Osteoblast (primary cell): ENCODE measurements at regions not wholly inside any gene's neighbourhood (a gene's known extent, or its start where the extent isn't known, plus 50 kb on each side); places are given as distances from the start of the nearest gene placed in this dataset.

Experiments
- DNase-seq: peaks from one replicate; pipeline ENCODE4 v3.0.0; 2011; ENCODE audit warnings: low spot score, mixed read lengths; ENCODE audit not compliant: insufficient read length; ENCODE audit errors: missing footprints
- H2AFZ ChIP-seq: 2 replicates; pipeline ENCODE4 v1.6.0; 2011; ENCODE audit warnings: mild to moderate bottlenecking, low read length
- H3K27ac ChIP-seq: 2 replicates; pipeline ENCODE4 v1.5.1; 2011; ENCODE audit warnings: mild to moderate bottlenecking, low read depth, low read length, moderate library complexity
- H3K27me3 ChIP-seq: 2 replicates; pipeline ENCODE4 v1.6.0; 2012; ENCODE audit warnings: mild to moderate bottlenecking, control low read depth, inconsistent platforms, low read length, moderate library complexity; ENCODE audit not compliant: insufficient read depth
- H3K36me3 ChIP-seq: 2 replicates; pipeline ENCODE4 v1.5.1; 2011; ENCODE audit warnings: mild to moderate bottlenecking, low read length, control low read depth, moderate library complexity; ENCODE audit not compliant: insufficient read depth
- H3K4me1 ChIP-seq: 2 replicates; pipeline ENCODE4 v1.5.1; 2011; ENCODE audit warnings: mild to moderate bottlenecking, low read length, control low read depth, moderate library complexity; ENCODE audit not compliant: insufficient read depth
- H3K4me2 ChIP-seq: 2 replicates; pipeline ENCODE4 v1.6.0; 2011; ENCODE audit warnings: mild to moderate bottlenecking, low read length; ENCODE audit not compliant: insufficient read depth
- H3K4me3 ChIP-seq: fragments of 200-600 bp; sonication (generic); 3 replicates; pipeline ENCODE4 v1.5.1; 2012; ENCODE audit warnings: mild to moderate bottlenecking, low read length, inconsistent platforms; ENCODE audit not compliant: insufficient read depth
- H3K79me2 ChIP-seq: 2 replicates; pipeline ENCODE4 v1.6.0; 2012; ENCODE audit warnings: mild to moderate bottlenecking, low read length, control low read depth, inconsistent platforms; ENCODE audit not compliant: insufficient read depth
- H3K9me3 ChIP-seq: 2 replicates; pipeline ENCODE4 v1.5.1; 2011; ENCODE audit warnings: low read depth, low read length, control low read depth
- H4K20me1 ChIP-seq: 2 replicates; pipeline ENCODE4 v1.6.0; 2012; ENCODE audit warnings: mild to moderate bottlenecking, low read length, control low read depth; ENCODE audit not compliant: insufficient read depth
- TF ChIP-seq, protein P1 (sequence below): IDR thresholded peaks from 2 replicates; pipeline ENCODE4 v1.5.1; 2011; ENCODE audit warnings: mild to moderate bottlenecking, low read depth, low read length, moderate library complexity; ENCODE audit errors: extremely low read depth

DNA sequence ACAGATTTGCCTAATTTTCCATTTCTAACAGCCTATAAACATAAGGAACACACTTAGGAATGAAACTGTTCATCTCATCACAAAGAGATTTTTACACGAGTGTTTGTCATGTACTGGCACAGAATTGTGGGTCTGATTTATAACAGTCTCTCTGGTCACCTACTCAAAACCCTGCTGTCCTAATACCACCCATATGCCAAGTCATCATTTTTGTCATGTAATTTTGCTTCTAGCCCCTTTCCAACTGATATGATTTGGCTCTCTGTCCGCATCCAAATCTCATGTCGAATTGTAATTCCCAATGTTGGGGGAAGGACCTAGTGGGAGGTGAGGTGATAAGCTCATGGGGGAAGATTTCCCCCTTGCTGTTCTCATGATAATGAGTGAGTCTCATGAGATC lies 284.1 kb upstream of the SLITRK2 start:
- Histone ChIP-seq H2AFZ (no peak overlapping the region), H3K36me3 (no peaks in the 10 kb centered on the region), H3K4me2 (no peak overlapping the region), H4K20me1 (no peaks in the 10 kb centered on the region), H3K27ac (no peak overlapping the region), H3K79me2 (no peaks in the 10 kb centered on the region), H3K9me3 (no peaks in the 10 kb centered on the region), H3K4me3 (no peak overlapping the region), H3K27me3 (no peaks in the 10 kb centered on the region), H3K4me1 (no peaks in the 10 kb centered on the region)
- TF ChIP-seq, protein P1, sequence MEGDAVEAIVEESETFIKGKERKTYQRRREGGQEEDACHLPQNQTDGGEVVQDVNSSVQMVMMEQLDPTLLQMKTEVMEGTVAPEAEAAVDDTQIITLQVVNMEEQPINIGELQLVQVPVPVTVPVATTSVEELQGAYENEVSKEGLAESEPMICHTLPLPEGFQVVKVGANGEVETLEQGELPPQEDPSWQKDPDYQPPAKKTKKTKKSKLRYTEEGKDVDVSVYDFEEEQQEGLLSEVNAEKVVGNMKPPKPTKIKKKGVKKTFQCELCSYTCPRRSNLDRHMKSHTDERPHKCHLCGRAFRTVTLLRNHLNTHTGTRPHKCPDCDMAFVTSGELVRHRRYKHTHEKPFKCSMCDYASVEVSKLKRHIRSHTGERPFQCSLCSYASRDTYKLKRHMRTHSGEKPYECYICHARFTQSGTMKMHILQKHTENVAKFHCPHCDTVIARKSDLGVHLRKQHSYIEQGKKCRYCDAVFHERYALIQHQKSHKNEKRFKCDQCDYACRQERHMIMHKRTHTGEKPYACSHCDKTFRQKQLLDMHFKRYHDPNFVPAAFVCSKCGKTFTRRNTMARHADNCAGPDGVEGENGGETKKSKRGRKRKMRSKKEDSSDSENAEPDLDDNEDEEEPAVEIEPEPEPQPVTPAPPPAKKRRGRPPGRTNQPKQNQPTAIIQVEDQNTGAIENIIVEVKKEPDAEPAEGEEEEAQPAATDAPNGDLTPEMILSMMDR: no peak
- no peak for DNase-seq

DNA sequence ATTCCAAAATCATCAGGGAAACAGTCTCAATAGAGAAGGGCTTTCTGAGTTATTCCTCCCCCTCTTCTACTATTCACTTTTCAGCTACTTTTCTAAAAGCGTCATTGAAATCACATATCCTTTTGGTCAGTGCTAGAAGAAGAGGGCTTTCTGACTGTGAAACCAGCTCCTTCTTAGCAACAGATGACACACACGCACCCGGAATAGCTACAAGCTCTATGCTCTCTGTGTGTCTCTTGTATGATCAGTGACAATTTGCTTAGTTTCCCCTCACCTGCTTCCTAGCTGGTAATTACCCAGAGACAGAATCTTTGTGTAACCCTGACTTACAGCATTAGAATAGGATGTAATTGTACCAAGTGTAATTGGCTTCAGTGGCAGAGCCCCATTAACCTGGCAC lies 268.1 kb upstream of the SLITRK2 start:
- Histone ChIP-seq H3K4me1 (no peaks in the 10 kb centered on the region), H3K9me3 (no peaks in the 10 kb centered on the region), H3K4me3 (no peak overlapping the region), H3K4me2 (no peak overlapping the region), H4K20me1 (no peaks in the 10 kb centered on the region), H3K27me3 (no peaks in the 10 kb centered on the region), H3K79me2 (no peaks in the 10 kb centered on the region), H3K36me3 (no peaks in the 10 kb centered on the region), H3K27ac (no peak overlapping the region), H2AFZ (no peak overlapping the region)
- TF ChIP-seq, protein P1: no peak
- DNase-seq: peak; percentile 68

DNA sequence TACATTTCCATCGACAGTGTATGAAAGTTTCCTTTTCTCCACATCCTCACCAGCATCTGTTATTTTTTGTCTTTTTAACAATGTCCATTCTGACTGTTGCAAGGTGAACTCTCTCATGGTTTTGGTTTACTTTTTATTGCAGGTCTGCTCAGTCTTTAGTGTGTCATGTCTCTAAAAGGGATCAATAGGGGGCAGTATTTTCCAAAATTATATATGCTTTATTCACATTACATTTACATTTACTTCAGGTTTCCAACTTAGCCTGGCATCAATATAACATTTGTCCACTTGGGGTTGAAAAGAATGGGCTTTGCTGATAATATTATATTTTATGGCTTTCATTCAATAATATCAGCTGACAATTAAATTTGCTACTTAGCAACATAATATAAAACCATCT lies 265.0 kb upstream of the SLITRK2 start:
- DNase-seq: no peak
- Histone ChIP-seq H3K27ac (no peak overlapping the region), H3K27me3 (no peaks in the 10 kb centered on the region), H3K4me2 (no peak overlapping the region), H3K4me3 (no peak overlapping the region), H2AFZ (no peak overlapping the region), H3K79me2 (no peaks in the 10 kb centered on the region), H4K20me1 (no peaks in the 10 kb centered on the region), H3K36me3 (no peaks in the 10 kb centered on the region), H3K9me3 (no peaks in the 10 kb centered on the region), H3K4me1 (no peaks in the 10 kb centered on the region)
- TF ChIP-seq, protein P1: no peak

DNA sequence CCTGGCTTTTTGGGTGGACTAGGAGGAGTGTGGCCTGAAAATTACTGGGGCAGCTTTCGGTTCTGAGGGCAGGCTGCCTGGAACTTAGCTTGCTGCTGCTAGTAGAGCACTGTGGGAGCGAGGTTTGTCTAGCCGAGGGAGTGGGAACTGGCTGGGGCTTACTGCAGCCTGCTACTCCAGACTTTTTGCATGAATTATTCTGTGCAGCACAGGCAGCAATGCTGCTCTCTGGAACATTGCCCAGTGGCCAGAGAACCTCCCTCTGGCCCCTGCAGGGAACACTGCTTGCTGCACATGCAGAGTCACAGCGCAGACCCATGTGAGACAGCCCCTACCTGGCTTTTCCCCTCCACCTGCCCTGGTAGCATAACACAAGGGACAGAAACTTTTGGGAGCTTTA lies 263.9 kb upstream of the SLITRK2 start:
- Histone ChIP-seq H4K20me1 (no peaks in the 10 kb centered on the region), H3K27me3 (no peaks in the 10 kb centered on the region), H2AFZ (no peak overlapping the region), H3K4me2 (no peak overlapping the region), H3K27ac (no peak overlapping the region), H3K4me1 (no peaks in the 10 kb centered on the region), H3K4me3 (no peak overlapping the region), H3K9me3 (no peaks in the 10 kb centered on the region), H3K79me2 (no peaks in the 10 kb centered on the region), H3K36me3 (no peaks in the 10 kb centered on the region)
- DNase-seq: no peak
- TF ChIP-seq, protein P1: no peak
